Amygdala (tissue), 56 donors: ENCODE measurements at regions not wholly inside any gene's neighbourhood (a gene's known extent, or its start where the extent isn't known, plus 50 kb on each side); places are given as distances from the start of the nearest gene placed in this dataset.
"Not testable (repeated sequence)": the region's sequence is repeated elsewhere in the genome, so short reads cannot be mapped to it uniquely, and the experiment has no call there.

Experiments used
- DNase-seq, 56 donors: peaks; one replicate each; lab custom pipeline; 2025; lab: John Stamatoyannopoulos, UW

- DNase-seq: no peak
Observed at GRCh38 chr6:82781620-82782204, 283.9 kb downstream of the UBE3D start.

- DNase-seq: no peak
Observed at GRCh38 chr6:82783587-82784236, 281.9 kb downstream of the UBE3D start.

- DNase-seq: no peak
Observed at GRCh38 chr6:82785206-82785605, 280.4 kb downstream of the UBE3D start.

- no peak for DNase-seq
Observed at GRCh38 chr6:82786248-82786647, 279.4 kb downstream of the UBE3D start.

DNA sequence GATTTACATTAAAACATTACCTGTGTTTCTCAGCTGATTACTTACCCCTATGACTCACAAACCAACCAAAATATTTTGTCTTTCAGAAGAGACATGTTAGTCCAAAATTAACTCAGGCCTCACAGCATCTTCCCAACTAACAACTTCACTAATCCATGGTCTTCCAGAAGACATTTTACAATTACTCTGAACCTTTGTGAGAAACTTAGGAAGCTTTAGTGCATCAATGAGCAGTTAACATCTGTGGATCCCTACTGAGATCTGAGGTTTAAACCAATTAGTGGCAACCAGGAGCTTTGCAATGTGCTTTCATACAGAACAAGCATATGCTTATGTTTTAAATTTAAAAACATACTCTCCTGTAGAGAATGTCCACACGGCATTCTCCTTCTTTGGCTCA is 269.7 kb downstream of the UBE3D start:
- DNase-seq: no peak

GRCh38 chr6:82801083-82801482 is 264.6 kb downstream of the UBE3D start:
- DNase-seq: no peak

GRCh38 chr6:82816243-82816642 is 249.4 kb downstream of the UBE3D start:
- not testable (repeated sequence) for DNase-seq

DNA sequence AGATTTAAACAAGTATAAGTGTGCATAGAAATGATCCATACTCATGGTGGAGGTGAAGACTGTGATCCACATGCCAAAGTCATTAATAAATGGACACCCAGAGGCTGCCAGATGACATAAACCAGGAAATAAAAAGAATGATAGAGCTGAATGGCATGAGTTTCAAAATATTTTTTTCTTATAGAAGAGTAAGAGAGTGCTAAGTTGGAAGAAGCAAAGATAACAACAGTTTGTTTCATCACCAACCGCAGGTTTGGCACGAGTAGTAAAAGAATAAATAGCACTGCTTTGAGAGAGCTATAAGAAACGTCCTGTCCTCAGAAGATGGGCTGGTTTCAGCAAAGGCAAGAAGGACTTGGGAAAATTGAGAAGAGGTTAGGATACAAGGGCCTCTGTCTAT is 246.9 kb downstream of the UBE3D start:
- DNase-seq: no peak

- no peak for DNase-seq
Observed at GRCh38 chr6:82823361-82823760, 242.3 kb downstream of the UBE3D start.

GRCh38 chr6:82832811-82833210 is 232.8 kb downstream of the UBE3D start:
- no peak for DNase-seq

- no peak for DNase-seq
Observed at GRCh38 chr6:82833481-82833880, 232.2 kb downstream of the UBE3D start.

GRCh38 chr6:82836022-82836575 is 229.5 kb downstream of the UBE3D start:
- DNase-seq: no peak

DNA sequence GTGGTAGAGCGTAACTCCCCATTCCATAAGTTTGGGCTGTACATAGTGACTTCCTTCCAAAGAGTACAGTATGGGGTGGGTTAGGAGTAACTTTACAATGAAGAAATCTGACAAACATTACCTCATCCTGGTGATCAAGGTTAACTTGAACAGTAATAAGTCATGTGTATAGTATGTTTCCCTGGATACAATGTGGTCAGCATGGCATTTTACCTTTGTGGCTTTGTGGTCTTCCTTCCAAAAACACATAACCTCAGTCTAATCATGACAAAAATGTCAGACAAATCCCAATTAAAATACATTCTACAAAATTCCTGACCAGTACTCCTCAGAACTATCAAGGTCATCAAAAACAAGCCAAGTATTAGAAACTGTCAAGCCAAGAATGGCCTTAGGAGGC is 225.1 kb downstream of the UBE3D start:
- no peak for DNase-seq

DNA sequence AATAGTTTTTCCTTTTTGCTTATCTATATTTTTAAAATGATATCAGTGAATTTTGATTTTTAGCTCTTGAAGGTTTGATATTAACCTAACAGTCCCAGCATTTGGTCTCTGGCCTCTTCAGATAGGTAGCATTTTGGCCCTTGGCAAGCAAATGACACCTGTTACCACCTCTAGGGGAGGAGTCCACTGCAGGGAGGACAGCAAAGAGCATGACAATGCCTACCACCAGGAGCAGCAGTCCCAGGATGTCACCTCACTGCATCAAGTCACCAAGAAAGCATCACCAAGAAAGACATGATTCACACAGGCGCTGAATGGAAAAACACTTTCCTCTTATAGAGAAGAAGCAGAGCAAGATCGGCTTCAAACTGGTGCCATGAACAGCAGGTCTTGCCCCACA is 224.3 kb downstream of the UBE3D start:
- DNase-seq: no peak
